Adrenal gland (tissue), 9 donors: ENCODE measurements at regions not wholly inside any gene's neighbourhood (a gene's known extent, or its start where the extent isn't known, plus 50 kb on each side); places are given as distances from the start of the nearest gene placed in this dataset.

Experiments
- DNase-seq, 7 donors: peaks; one replicate each; pipeline ENCODE4 v3.0.0-alpha.2; 2019 to 2020
- H3K27ac ChIP-seq, 5 donors: fragments of 200-600 bp; sonication (generic) in 4 of 5; 1 replicate in 3 of 5; 2 replicates in 2 of 5; pipeline versions ENCODE4 v1.5.1 to v1.8.0; 2016 to 2020; ENCODE audit warnings: mild to moderate bottlenecking in 1 of 5
- H3K27me3 ChIP-seq: fragments of 200-600 bp; 2 replicates; pipeline ENCODE4 v1.8.0; 2021
- H3K36me3 ChIP-seq, 2 donors: fragments of 200-600 bp; replicated peaks in 1 of 2; 1 replicate in 1 of 2; 2 replicates in 1 of 2; pipeline versions ENCODE4 v1.5.1 to v1.8.0; 2018 to 2022
- H3K4me1 ChIP-seq, 2 donors: fragments of 200-600 bp; replicated peaks in 1 of 2; 1 replicate in 1 of 2; 2 replicates in 1 of 2; pipeline versions ENCODE4 v1.5.1 to v1.8.0; 2018 to 2021
- H3K4me3 ChIP-seq, 4 donors: fragments of 200-600 bp; sonication (generic) in 3 of 4; one replicate each; pipeline ENCODE4 v1.5.1; 2016 to 2018
- H3K9me3 ChIP-seq, 3 donors: fragments of 200-600 bp; sonication (generic) in 1 of 3; replicated peaks in 1 of 3; 1 replicate in 2 of 3; 2 replicates in 1 of 3; pipeline versions ENCODE4 v1.5.1 to v1.8.0; 2016 to 2021
- POLR2A ChIP-seq, 2 donors: fragments of 450-650 bp; IDR thresholded peaks; one replicate each; pipeline ENCODE4 v1.6.1; 2017; ENCODE audit warnings: antibody characterized with exemption in 2 of 2, mild to moderate bottlenecking in 2 of 2, moderate library complexity in 1 of 2
- WGBS, 4 donors: extraction: QIAGEN DNeasy Blood & Tissue Kit in 2 of 4; methylation state at CpG; one replicate each; pipeline versions ENCODE4 v1.1.5 to v1.1.7; 2013 to 2017; 5-methylcytosine and 5-hydroxymethylcytosine counted together
- intact Hi-C, 2 donors: fragments of 100-400 bp; cut with DNase I; formaldehyde crosslinking; loops; one replicate each; pipeline versions ENCODE4 v1.14.1 to v1.15.0; 2022 to 2023
- TF ChIP-seq, protein P1 (sequence below), 6 experiments: fragments of 450-650 bp in 4 of 6; fragments of 200-600 bp in 2 of 6; sonication (generic) in 1 of 6; IDR thresholded peaks; 1 replicate in 5 of 6; 2 replicates in 1 of 6; pipeline versions ENCODE4 v1.5.1 to v1.8.0; 2016 to 2021; ENCODE audit warnings: antibody characterized with exemption in 6 of 6, mild to moderate bottlenecking in 2 of 6, moderate library complexity in 1 of 6
- donor health status: healthy with polysubstance abuse.
- donor health status: Bipolar disorder and iron deficiency.
- donor health status: DM: yes; HTN: yes; CAD: no.
- donor health status: DM: no; HTN: no; CAD: no.
- donor health status: DM: no; HTN: no; CAD: no.

DNA sequence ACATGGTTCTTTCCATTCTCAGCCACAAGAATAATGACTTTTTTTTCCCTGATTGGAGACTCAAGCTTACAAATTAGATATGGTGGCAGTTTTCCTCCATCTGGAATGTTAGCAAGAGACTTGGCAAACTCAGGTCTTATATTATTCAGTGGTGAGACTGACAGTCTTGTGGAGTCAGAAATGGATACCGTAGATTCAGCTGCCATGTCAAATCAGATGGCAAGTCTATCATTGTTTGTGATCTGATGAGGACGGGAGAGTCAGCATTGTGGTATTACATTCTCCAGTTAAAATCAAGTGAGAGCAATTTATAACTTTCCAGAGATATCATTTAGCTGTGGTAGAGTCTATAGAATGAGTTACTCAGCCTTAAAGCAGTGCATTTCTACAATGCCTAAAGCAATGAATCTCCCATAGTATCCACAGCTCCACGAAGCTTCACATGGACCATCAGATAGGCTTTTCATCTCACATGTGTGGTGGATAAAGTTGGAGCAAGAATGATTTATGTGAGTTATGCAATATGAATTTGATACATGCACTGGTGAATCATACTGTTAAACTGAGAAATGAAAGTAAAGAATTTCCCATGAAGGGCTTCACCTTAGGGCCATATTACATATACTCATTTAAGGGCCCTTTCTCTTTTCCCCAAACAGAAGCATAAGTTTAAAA, 430.6 kb downstream of the ZNF608 start:
- intact Hi-C loops, result no loop called here
- TF ChIP-seq, protein P1, sequence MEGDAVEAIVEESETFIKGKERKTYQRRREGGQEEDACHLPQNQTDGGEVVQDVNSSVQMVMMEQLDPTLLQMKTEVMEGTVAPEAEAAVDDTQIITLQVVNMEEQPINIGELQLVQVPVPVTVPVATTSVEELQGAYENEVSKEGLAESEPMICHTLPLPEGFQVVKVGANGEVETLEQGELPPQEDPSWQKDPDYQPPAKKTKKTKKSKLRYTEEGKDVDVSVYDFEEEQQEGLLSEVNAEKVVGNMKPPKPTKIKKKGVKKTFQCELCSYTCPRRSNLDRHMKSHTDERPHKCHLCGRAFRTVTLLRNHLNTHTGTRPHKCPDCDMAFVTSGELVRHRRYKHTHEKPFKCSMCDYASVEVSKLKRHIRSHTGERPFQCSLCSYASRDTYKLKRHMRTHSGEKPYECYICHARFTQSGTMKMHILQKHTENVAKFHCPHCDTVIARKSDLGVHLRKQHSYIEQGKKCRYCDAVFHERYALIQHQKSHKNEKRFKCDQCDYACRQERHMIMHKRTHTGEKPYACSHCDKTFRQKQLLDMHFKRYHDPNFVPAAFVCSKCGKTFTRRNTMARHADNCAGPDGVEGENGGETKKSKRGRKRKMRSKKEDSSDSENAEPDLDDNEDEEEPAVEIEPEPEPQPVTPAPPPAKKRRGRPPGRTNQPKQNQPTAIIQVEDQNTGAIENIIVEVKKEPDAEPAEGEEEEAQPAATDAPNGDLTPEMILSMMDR (IDR thresholded peaks at IDR 0.05), result no peak
- no peak for TF ChIP-seq POLR2A (IDR thresholded peaks at IDR 0.05)
- Histone ChIP-seq H3K4me1 (no peaks in the 10 kb centered on the region), H3K9me3 (no peaks in the 10 kb centered on the region), H3K27me3 (no peaks in the 10 kb centered on the region), H3K4me3 (no peak overlapping the region), H3K36me3 (no peaks in the 10 kb centered on the region), H3K27ac (no peak overlapping the region)
- peak in 1 of 7 donors; percentile 5 for DNase-seq
- WGBS, 4 donors, result 72 to 86% (median 78%) methylated on average over 3 of the region's 3 CpGs

GRCh38 chr5:124310453-124310852, 436.0 kb downstream of the ZNF608 start:
- Histone ChIP-seq H3K4me1 (no peaks in the 10 kb centered on the region), H3K4me3 (no peak overlapping the region), H3K27ac (no peak overlapping the region), H3K36me3 (no peaks in the 10 kb centered on the region), H3K27me3 (no peaks in the 10 kb centered on the region), H3K9me3 (no peaks in the 10 kb centered on the region)
- no peak for DNase-seq
- TF ChIP-seq, protein P1 (IDR thresholded peaks at IDR 0.05), result no peak
- intact Hi-C loops, result no loop called here
- 83 to 95% (median 88%) methylated on average over 3 of the region's 3 CpGs for WGBS, 4 donors

DNA sequence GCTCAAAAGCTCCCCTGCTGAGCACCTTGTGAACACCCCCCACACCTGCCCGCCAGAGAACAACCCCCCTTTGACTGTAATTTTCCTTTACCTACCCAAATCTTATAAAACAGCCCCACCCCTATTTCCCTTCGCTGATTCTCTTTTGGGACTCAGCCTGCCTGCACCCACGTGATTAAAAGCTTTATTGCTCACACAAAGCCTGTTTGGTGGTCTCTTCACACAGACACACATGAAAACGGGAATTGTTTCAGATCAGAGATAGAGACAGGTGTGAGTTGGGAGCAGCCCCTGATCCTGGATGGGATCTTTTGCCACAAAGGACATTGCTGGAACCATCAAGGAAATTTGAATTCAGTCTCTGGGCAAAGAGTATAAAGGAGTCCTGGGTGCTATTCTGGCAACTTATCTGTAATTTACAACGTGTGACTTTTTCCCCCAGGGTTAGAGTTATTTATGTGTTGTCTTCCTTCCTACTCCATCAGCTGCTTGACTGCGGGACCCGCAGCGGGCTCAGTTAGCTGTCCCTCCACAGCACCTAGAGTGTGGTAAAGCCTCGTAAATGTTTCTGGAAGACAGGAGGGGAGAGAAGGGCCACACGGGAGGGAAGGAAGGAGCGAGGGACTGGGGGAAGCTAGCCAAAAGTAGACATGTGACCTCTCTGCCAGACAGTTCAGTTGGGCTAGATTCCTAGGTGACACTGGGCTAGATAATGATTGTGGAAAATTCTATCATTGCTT, 437.0 kb downstream of the ZNF608 start:
- H3K27me3 ChIP-seq, result no peaks in the 10 kb centered on the region
- intact Hi-C loops, result no loop called here

GRCh38 chr5:124303366-124303765, 443.1 kb downstream of the ZNF608 start:
- WGBS, 4 donors, result 91 to 100% (median 96%) methylated on average over 1 of the region's 1 CpG
- Histone ChIP-seq H3K4me1 (no peaks in the 10 kb centered on the region), H3K36me3 (no peaks in the 10 kb centered on the region), H3K27ac (no peak overlapping the region), H3K4me3 (no peak overlapping the region), H3K27me3 (no peaks in the 10 kb centered on the region), H3K9me3 (no peaks in the 10 kb centered on the region)
- DNase-seq, result no peak
- intact Hi-C loops, result no loop called here
- TF ChIP-seq POLR2A (IDR thresholded peaks at IDR 0.05), result no peak
- TF ChIP-seq, protein P1 (IDR thresholded peaks at IDR 0.05), result no peak

More for the DNA sequence above, 437.0 kb downstream of the ZNF608 start:
- no peaks in the 10 kb centered on the region for H3K4me1 ChIP-seq
- peak in 1 of 7 donors; percentile 13 for DNase-seq
- H3K27ac ChIP-seq, result no peak overlapping the region
- TF ChIP-seq, protein P1 (IDR thresholded peaks at IDR 0.05), result no peak
- no peak for TF ChIP-seq POLR2A (IDR thresholded peaks at IDR 0.05)
- H3K4me3 ChIP-seq, result no peak overlapping the region
- no peaks in the 10 kb centered on the region for H3K9me3 ChIP-seq
- no peaks in the 10 kb centered on the region for H3K36me3 ChIP-seq
- 59 to 68% (median 63%) methylated on average over 11 of the region's 11 CpGs for WGBS, 4 donors
